ENCODE measurements at regions not wholly inside any gene's neighbourhood (a gene's known extent, or its start where the extent isn't known, plus 50 kb on each side); places are given as distances from the start of the nearest gene placed in this dataset.

- no peak for TF ChIP-seq ZNF584 (CRISPR knock-in tag; IDR thresholded peaks at IDR 0.05; ENCODE audit: low read depth)
- TF ChIP-seq BRF2 (IDR thresholded peaks at IDR 0.05; ENCODE audit: borderline replicate concordance, insufficient read depth, insufficient read length): no peak
- TF ChIP-seq RBM39 (optimal IDR thresholded peaks at IDR 0.05; ENCODE audit: low read depth, low read length): no peak
- no peak for TF ChIP-seq ZNF165 (CRISPR knock-in tag; IDR thresholded peaks at IDR 0.05; ENCODE audit: borderline replicate concordance)
- TF ChIP-seq CTBP1 (IDR thresholded peaks at IDR 0.05; ENCODE audit: borderline replicate concordance): no peak
- TF ChIP-seq STAG1 (CRISPR knock-in tag; IDR thresholded peaks at IDR 0.05; ENCODE audit: borderline replicate concordance): no peak
- TF ChIP-seq CHAMP1 (IDR thresholded peaks at IDR 0.05): no peak
- TF ChIP-seq THRB (CRISPR knock-in tag; conservative IDR thresholded peaks at IDR 0.05): no peak
- no peak for TF ChIP-seq CHD2 (IDR thresholded peaks at IDR 0.05; ENCODE audit: low read depth, low read length)
- no peak for TF ChIP-seq PBX2 (CRISPR knock-in tag; IDR thresholded peaks at IDR 0.05; ENCODE audit: low read depth)
- TF ChIP-seq PBX2 (tag; conservative IDR thresholded peaks at IDR 0.05; ENCODE audit: low read depth): peak; percentile 91
Observed at GRCh38 chrX:124764354-124764753, 418.0 kb downstream of the SH2D1A start (continued).

All from K562 (cell line).